Pancreas (tissue), 10 donors: ENCODE measurements at regions not wholly inside any gene's neighbourhood (a gene's known extent, or its start where the extent isn't known, plus 50 kb on each side); places are given as distances from the start of the nearest gene placed in this dataset.

Experiments
- ATAC-seq, 4 donors: fragments of 200-7000 bp; cut with Tn5 transposase; one replicate each; pipeline versions ENCODE4 v1.8.0 to v1.9.1; 2020; ENCODE audit warnings: mild to moderate bottlenecking in 4 of 4, moderate library complexity in 4 of 4
- DNase-seq, 6 donors: peaks; one replicate each; pipeline ENCODE4 v3.0.0-alpha.2; 2020
- FAIRE-seq: peaks from 2 replicates; lab custom pipeline; 2012; peaks lifted over from hg19 to GRCh38; lab: Jason Lieb, UNC
- H3K27ac ChIP-seq, 4 donors: fragments of 200-600 bp; sonication (generic); 1 replicate in 3 of 4; 2 replicates in 1 of 4; pipeline versions ENCODE4 v1.5.0 to v1.8.0; 2020
- H3K27me3 ChIP-seq, 4 donors: fragments of 200-600 bp; one replicate each; pipeline ENCODE4 v1.8.0; 2021
- H3K36me3 ChIP-seq, 3 donors: fragments of 200-600 bp; sonication (generic) in 1 of 3; one replicate each; pipeline versions ENCODE4 v1.5.0 to v1.8.0; 2020 to 2021
- H3K4me1 ChIP-seq, 3 donors: fragments of 200-600 bp; one replicate each; pipeline ENCODE4 v1.8.0; 2021
- H3K4me3 ChIP-seq, 4 donors: fragments of 200-600 bp; sonication (generic) in 2 of 4; one replicate each; pipeline versions ENCODE4 v1.5.0 to v1.8.0; 2020 to 2021
- H3K9me3 ChIP-seq, 4 donors: fragments of 200-600 bp; one replicate each; pipeline ENCODE4 v1.8.0; 2021
- WGBS, 2 donors: extraction: QIAGEN DNeasy Blood & Tissue Kit; methylation state at CpG; one replicate each; pipeline ENCODE4 v1.1.7; 2013; 5-methylcytosine and 5-hydroxymethylcytosine counted together
- intact Hi-C, 3 donors: fragments of 100-400 bp; cut with DNase I; formaldehyde crosslinking; loops; one replicate each; pipeline versions ENCODE4 v1.11.1 to v1.14.2; 2022
- TF ChIP-seq, protein P1 (sequence below), 4 donors: fragments of 200-600 bp; sonication (generic) in 3 of 4; IDR thresholded peaks; one replicate each; pipeline versions ENCODE4 v1.5.0 to v1.8.0; 2021; ENCODE audit warnings: antibody characterized with exemption in 4 of 4
- donor health status: healthy with polysubstance abuse.
- donor health status: DM: no; HTN: no; CAD: no; lungs with moderate emphysema.
- donor health status: DM: no; HTN: no; CAD: no.
- donor health status: control.
- donor health status: control.
- donor health status: Bipolar disorder and iron deficiency.
- donor health status: DM: yes; HTN: yes; CAD: no.
- donor health status: DM: no; HTN: no; CAD: no.
- donor health status: DM: no; HTN: no; CAD: no.
- donor health status: DM: yes; HTN: yes; CAD: no.

GRCh38 chr12:115320451-115320850 lies 636.5 kb upstream of the TBX3 start:
- no peak overlapping the region for H3K4me3 ChIP-seq
- DNase-seq: no peak
- H3K9me3 ChIP-seq: no peaks in the 10 kb centered on the region
- FAIRE-seq: no peak
- TF ChIP-seq, protein P1, sequence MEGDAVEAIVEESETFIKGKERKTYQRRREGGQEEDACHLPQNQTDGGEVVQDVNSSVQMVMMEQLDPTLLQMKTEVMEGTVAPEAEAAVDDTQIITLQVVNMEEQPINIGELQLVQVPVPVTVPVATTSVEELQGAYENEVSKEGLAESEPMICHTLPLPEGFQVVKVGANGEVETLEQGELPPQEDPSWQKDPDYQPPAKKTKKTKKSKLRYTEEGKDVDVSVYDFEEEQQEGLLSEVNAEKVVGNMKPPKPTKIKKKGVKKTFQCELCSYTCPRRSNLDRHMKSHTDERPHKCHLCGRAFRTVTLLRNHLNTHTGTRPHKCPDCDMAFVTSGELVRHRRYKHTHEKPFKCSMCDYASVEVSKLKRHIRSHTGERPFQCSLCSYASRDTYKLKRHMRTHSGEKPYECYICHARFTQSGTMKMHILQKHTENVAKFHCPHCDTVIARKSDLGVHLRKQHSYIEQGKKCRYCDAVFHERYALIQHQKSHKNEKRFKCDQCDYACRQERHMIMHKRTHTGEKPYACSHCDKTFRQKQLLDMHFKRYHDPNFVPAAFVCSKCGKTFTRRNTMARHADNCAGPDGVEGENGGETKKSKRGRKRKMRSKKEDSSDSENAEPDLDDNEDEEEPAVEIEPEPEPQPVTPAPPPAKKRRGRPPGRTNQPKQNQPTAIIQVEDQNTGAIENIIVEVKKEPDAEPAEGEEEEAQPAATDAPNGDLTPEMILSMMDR (IDR thresholded peaks at IDR 0.05): no peak
- WGBS, 2 donors: 53 to 67% methylated on average over 5 of the region's 5 CpGs
- intact Hi-C loops: no loop called here
- H3K27ac ChIP-seq: no peak overlapping the region
- no peaks in the 10 kb centered on the region for H3K36me3 ChIP-seq
- no peaks in the 10 kb centered on the region for H3K4me1 ChIP-seq
- H3K27me3 ChIP-seq: no peaks in the 10 kb centered on the region
- no peak for ATAC-seq

GRCh38 chr12:115319446-115320040 lies 635.6 kb upstream of the TBX3 start:
- H3K27me3 ChIP-seq: no peaks in the 10 kb centered on the region
- FAIRE-seq (no peak), DNase-seq (no peak), ATAC-seq (no peak)
- 55 to 58% methylated on average over 8 of the region's 8 CpGs for WGBS, 2 donors
- H3K36me3 ChIP-seq: no peaks in the 10 kb centered on the region
- TF ChIP-seq, protein P1 (IDR thresholded peaks at IDR 0.05): no peak
- H3K4me1 ChIP-seq: no peaks in the 10 kb centered on the region
- no peaks in the 10 kb centered on the region for H3K9me3 ChIP-seq
- no peak overlapping the region for H3K4me3 ChIP-seq
- H3K27ac ChIP-seq: no peak overlapping the region
- intact Hi-C loops: no loop called here

DNA sequence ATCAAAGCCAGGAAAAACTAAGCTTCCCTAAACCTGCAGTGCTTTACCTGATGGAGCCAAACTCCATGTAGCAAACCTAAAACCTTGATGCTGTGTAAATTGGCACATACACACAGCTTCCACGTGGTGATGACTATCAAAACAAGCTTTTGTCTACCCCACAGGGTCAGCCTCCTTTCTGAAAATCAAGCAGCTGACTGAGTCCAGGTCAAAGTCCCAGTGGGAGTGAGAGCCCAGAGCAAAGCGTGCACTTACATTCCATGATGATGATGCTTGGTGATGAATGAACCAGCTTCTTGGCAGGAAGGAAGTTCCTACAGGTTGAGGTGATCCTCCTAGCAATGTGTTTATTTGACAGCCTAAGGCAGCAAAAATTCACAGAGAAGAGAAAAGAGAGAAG lies 630.0 kb upstream of the TBX3 start:
- FAIRE-seq (no peak), ATAC-seq (no peak), DNase-seq (no peak)
- TF ChIP-seq, protein P1 (IDR thresholded peaks at IDR 0.05): no peak
- Histone ChIP-seq H3K27ac (no peak overlapping the region), H3K4me3 (no peak overlapping the region), H3K4me1 (no peaks in the 10 kb centered on the region), H3K27me3 (no peaks in the 10 kb centered on the region), H3K36me3 (no peaks in the 10 kb centered on the region), H3K9me3 (no peaks in the 10 kb centered on the region)
- 16 to 19% methylated on average over 2 of the region's 2 CpGs for WGBS, 2 donors
- intact Hi-C loops: no loop called here

GRCh38 chr12:115312901-115313300 lies 628.9 kb upstream of the TBX3 start:
- Histone ChIP-seq H3K4me3 (no peak overlapping the region), H3K9me3 (no peaks in the 10 kb centered on the region), H3K4me1 (no peaks in the 10 kb centered on the region), H3K36me3 (no peaks in the 10 kb centered on the region), H3K27me3 (no peaks in the 10 kb centered on the region), H3K27ac (no peak overlapping the region)
- FAIRE-seq (no peak), ATAC-seq (no peak), DNase-seq (no peak)
- WGBS, 2 donors: 43 to 50% methylated on average over 3 of the region's 3 CpGs
- TF ChIP-seq, protein P1 (IDR thresholded peaks at IDR 0.05): no peak
- intact Hi-C loops: no loop called here

DNA sequence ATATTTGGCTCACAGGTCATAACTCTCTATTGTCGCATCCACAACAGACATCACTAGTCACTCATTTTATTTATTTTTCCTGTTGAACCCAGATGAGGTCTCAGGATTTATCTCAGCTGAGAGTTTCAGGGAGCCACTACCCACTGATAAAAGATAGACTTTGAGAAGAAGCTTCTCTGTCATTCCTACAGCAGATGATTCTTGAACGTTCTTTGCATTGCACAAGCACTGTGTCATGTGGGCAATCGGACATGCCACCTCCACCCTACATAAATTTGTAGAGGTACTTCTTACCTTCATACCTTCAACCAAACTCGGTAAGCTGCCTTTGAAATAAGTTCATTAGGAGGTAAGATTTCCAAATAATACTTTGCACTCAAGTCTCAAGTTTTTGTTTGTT lies 627.9 kb upstream of the TBX3 start:
- Histone ChIP-seq H3K36me3 (no peaks in the 10 kb centered on the region), H3K9me3 (no peaks in the 10 kb centered on the region), H3K4me1 (no peaks in the 10 kb centered on the region), H3K27me3 (no peaks in the 10 kb centered on the region), H3K27ac (no peak overlapping the region), H3K4me3 (no peak overlapping the region)
- FAIRE-seq (no peak), DNase-seq (no peak), ATAC-seq (no peak)
- intact Hi-C loops: no loop called here
- TF ChIP-seq, protein P1 (IDR thresholded peaks at IDR 0.05): no peak
- WGBS, 2 donors: 64 to 72% methylated on average over 4 of the region's 4 CpGs
